Activated CD8-positive, alpha-beta T cell treated with anti-CD3 and anti-CD28 coated beads, Interleukin-2, amount 10 ng/mL, durations not matched to agents 7 days and 5 days (primary cell): ENCODE measurements at regions not wholly inside any gene's neighbourhood (a gene's known extent, or its start where the extent isn't known, plus 50 kb on each side); places are given as distances from the start of the nearest gene placed in this dataset.

ENCODE experiments used
- ATAC-seq: fragments of 150-1000 bp; cut with Tn5 transposase; one replicate; pipeline ENCODE4 v1.10.0; 2021; ENCODE audit warnings: moderate library complexity
- CTCF ChIA-PET: fragments of 350-600 bp; sonication (Branson Sonifier 250); formaldehyde crosslinking; loops from one replicate; lab custom pipeline; 2021; ENCODE audit warnings: antibody characterized with exemption; lab: Charles Lee
- POLR2A ChIA-PET: fragments of 350-600 bp; sonication (Branson Sonifier 250); formaldehyde crosslinking; loops from one replicate; lab custom pipeline; 2021; ENCODE audit warnings: antibody characterized with exemption; lab: Charles Lee
- DNase-seq: peaks from one replicate; pipeline ENCODE4 v3.0.0-alpha.2; 2020
- H3K27ac Mint-ChIP-seq: one replicate; pipeline ENCODE4 v1.8.0; 2021; ENCODE audit warnings: mild to moderate bottlenecking, mixed read lengths
- H3K27me3 Mint-ChIP-seq: one replicate; pipeline ENCODE4 v1.8.0; 2021; ENCODE audit warnings: low read depth, mixed read lengths
- H3K36me3 Mint-ChIP-seq: one replicate; pipeline ENCODE4 v1.8.0; 2021; ENCODE audit warnings: low read depth, mixed read lengths
- H3K4me1 Mint-ChIP-seq: one replicate; pipeline ENCODE4 v1.8.0; 2021; ENCODE audit warnings: low read depth, mixed read lengths
- H3K4me3 Mint-ChIP-seq: one replicate; pipeline ENCODE4 v1.8.0; 2021; ENCODE audit warnings: mild to moderate bottlenecking, mixed read lengths
- H3K9me3 Mint-ChIP-seq: one replicate; pipeline ENCODE4 v1.8.0; 2022; ENCODE audit warnings: mixed read lengths; ENCODE audit not compliant: insufficient read depth

DNA sequence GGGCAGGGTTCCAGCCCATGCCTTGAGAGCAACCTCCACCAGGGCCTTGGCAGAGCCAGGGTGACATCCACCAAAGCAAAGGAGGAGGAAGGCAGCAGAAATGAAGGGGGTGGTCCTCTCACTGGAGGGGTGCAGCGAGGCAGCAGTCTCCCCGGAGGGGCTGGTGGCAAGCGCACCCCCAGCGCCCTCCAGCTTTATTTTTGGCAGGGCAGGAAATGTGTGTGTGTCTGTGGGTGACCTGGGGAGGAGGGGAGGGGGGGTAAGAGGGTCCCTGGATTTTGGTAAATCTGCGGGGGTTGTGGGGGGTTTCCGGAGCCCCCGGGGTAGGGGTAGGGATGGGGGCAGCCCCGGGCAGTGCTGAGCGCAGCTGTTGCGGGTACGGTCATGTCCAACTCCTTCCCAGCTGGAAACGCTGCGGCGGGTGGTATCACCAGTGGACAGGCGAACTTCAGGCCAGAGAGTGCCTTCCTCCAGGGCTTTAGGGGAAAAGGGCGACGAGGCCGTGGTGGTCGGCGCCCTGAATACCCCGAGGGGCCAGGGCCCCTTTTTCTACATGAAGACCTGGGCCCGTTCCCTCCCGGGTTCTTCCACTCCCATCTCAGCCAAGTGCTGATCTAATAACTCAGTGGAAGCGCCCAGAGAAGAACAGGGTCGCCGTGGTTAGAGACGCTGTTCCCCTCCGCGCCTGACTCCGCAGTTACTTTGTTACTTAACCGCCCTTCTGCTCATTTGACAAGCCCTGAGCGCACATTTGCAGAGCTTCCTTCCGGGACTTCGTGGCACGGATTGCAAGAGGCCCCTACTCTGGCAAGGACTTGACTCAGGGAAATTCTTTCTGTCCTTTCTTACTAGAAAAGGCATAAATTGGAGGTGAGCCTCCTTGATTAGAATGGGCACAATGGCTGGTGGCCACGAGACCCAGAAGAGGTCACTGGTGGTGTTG is 55.2 kb downstream of the FOS start:
- peak; percentile 95 for ATAC-seq
- peak overlapping the region; percentile 92 for H3K27ac Mint-ChIP-seq
- H3K27me3 Mint-ChIP-seq = peaks cover 8% of the 10 kb centered on the region
- peaks cover 28% of the 10 kb centered on the region for H3K4me1 Mint-ChIP-seq
- no peaks in the 10 kb centered on the region for H3K36me3 Mint-ChIP-seq
- peak; percentile 73 for DNase-seq
- CTCF ChIA-PET = interaction anchor here (0.6 to 2.1 kb wide), 9 partner anchors 9 to 320 kb away, joined by 3 to 14 read pairs (median 3); no protein-coding TSS in a partner anchor
- no peaks in the 10 kb centered on the region for H3K9me3 Mint-ChIP-seq
- peak overlapping the region; percentile 63 for H3K4me3 Mint-ChIP-seq
- POLR2A ChIA-PET = interaction anchor here (0.7 to 1.0 kb wide), 3 partner anchors 8 to 99 kb away, joined by 3 read pairs; no protein-coding TSS in a partner anchor

DNA sequence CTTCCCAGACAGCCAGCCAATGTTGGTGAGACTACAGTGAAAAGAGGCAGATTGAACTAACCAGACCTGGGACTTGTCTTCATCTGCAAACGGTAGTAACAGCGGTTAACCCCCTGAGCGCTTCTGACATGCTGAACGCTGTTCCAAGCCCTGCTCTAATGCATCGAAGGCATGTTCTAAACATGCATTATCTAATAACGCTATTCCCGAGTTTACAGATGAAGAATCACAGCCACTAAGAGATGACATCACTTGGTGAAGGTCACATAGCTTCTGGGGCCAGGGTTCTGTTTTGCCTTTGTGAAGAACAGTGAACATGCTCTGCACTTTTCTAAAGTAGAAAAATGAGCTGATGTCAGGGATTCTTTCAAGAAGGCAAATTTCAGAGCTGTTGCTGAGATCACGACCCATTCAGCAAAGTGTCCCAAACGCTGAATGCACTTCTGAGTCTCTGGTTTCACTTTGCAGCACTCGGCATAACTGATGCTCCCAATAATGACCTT is 56.0 kb downstream of the FOS start:
- H3K9me3 Mint-ChIP-seq = no peaks in the 10 kb centered on the region
- peak overlapping the region; percentile 63 for H3K4me3 Mint-ChIP-seq
- peaks cover 28% of the 10 kb centered on the region for H3K4me1 Mint-ChIP-seq
- peak; percentile 66 for ATAC-seq
- peak overlapping the region; percentile 92 for H3K27ac Mint-ChIP-seq
- H3K27me3 Mint-ChIP-seq = peaks cover 5% of the 10 kb centered on the region
- H3K36me3 Mint-ChIP-seq = no peaks in the 10 kb centered on the region
- CTCF ChIA-PET = interaction anchor here (1.0 to 2.1 kb wide), 7 partner anchors 8 to 320 kb away, joined by 3 to 14 read pairs (median 5); no protein-coding TSS in a partner anchor
- POLR2A ChIA-PET = interaction anchor here (0.7 to 1.0 kb wide), 2 partner anchors 8 to 16 kb away, joined by 3 read pairs; no protein-coding TSS in a partner anchor
- no peak for DNase-seq

DNA sequence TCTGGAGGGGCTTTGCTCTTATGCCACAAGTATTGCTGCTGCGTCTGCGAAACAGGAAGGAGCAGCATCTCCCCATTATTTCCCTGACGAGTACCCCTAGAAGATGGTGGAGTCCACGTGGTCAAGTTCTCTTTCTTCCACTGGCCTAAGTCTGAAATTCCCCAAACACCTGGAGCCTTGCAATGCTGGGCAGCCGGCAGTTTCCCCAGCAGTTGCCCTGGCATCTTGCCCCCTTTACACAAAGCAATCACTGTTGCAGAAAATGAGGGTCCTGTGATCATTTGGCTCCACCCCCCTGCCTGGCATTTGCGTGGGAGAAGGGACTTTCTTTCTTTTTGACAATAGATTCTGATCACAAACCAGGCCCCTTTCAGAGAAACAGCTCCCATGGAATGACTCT is 56.9 kb downstream of the FOS start:
- Mint-ChIP-seq H3K27ac (no peak overlapping the region), H3K9me3 (no peaks in the 10 kb centered on the region), H3K4me3 (no peak overlapping the region), H3K27me3 (peaks cover 5% of the 10 kb centered on the region), H3K4me1 (peaks cover 28% of the 10 kb centered on the region), H3K36me3 (no peaks in the 10 kb centered on the region)
- POLR2A ChIA-PET = no interaction called here
- CTCF ChIA-PET = interaction anchor here (1.0 to 1.7 kb wide), 3 partner anchors 153 to 319 kb away, joined by 3 to 8 read pairs (median 5); no protein-coding TSS in a partner anchor
- DNase-seq (no peak), ATAC-seq (no peak)

DNA sequence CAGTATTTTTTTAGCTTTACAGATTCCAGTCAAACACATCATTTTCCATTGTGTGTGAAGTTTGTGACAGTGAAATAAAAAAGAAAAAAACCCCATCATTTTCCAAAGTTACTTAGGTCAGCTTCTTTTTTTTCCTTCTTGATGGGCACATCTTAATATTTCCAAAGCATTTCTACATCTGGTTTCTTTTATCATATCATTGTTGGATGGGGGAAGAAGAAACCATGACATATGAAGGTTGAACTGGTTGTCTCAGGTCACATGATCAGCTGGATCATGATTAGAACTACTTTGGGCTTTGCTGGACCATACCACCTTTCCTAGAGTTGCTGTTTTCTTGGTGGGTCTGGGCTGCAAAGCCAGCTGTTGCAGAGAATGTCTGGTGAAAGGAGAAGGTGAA is 59.8 kb downstream of the FOS start:
- ChIA-PET POLR2A (no interaction called here), CTCF (no interaction called here)
- DNase-seq (no peak), ATAC-seq (no peak)
- Mint-ChIP-seq H3K27me3 (peaks cover 5% of the 10 kb centered on the region), H3K9me3 (no peaks in the 10 kb centered on the region), H3K4me3 (no peak overlapping the region), H3K27ac (no peak overlapping the region), H3K36me3 (no peaks in the 10 kb centered on the region), H3K4me1 (peaks cover 20% of the 10 kb centered on the region)

DNA sequence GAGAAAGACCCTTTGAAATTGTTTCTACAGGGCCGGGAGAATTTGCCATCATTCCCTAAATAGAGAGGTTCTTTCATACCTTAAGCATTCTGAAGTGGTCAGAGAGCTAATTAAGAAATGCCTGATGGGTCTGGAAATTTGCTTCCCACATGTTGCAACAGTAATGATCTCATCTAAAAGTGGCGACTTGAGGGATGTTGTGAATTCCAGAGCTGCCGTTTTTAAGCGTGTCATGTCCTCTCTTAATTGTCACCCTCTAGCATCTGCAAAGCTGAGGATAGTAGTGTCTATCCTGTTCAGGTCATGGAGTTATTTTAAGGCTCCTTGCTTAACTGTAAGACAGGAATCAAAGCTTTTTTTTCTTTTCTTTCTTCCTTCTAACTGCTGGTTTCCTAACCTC is 60.4 kb downstream of the FOS start:
- ChIA-PET POLR2A (no interaction called here), CTCF (no interaction called here)
- ATAC-seq = no peak

DNA sequence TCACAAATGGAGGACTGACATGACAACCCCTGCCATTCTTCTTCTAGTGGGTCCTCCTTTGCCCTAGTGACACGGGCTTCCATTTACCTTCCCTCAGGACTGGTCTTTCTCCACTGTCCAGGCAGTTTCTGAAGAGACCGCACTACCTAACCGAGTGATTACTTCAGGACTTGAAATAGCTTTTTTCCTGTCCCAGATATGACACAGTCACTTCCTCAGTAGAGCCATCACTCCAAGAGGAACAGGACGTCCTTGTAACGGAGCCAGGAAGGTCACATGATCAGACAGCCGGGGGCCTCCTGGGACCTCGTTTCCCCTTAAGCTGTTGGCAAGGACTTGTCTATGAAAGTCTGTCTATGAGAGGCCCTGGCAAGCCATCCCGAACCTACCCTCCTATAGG is 62.3 kb downstream of the FOS start:
- no peak overlapping the region for H3K4me3 Mint-ChIP-seq
- peaks cover 5% of the 10 kb centered on the region for H3K27me3 Mint-ChIP-seq
- H3K9me3 Mint-ChIP-seq = no peaks in the 10 kb centered on the region
- ATAC-seq (no peak), DNase-seq (no peak)
- H3K4me1 Mint-ChIP-seq = no peaks in the 10 kb centered on the region
- ChIA-PET CTCF (no interaction called here), POLR2A (no interaction called here)
- H3K36me3 Mint-ChIP-seq = no peaks in the 10 kb centered on the region
- H3K27ac Mint-ChIP-seq = no peak overlapping the region

More for the DNA sequence above, 60.4 kb downstream of the FOS start:
- Mint-ChIP-seq H3K4me3 (no peak overlapping the region), H3K36me3 (no peaks in the 10 kb centered on the region), H3K4me1 (peaks cover 13% of the 10 kb centered on the region), H3K9me3 (no peaks in the 10 kb centered on the region), H3K27me3 (peaks cover 5% of the 10 kb centered on the region), H3K27ac (no peak overlapping the region)
- no peak for DNase-seq

DNA sequence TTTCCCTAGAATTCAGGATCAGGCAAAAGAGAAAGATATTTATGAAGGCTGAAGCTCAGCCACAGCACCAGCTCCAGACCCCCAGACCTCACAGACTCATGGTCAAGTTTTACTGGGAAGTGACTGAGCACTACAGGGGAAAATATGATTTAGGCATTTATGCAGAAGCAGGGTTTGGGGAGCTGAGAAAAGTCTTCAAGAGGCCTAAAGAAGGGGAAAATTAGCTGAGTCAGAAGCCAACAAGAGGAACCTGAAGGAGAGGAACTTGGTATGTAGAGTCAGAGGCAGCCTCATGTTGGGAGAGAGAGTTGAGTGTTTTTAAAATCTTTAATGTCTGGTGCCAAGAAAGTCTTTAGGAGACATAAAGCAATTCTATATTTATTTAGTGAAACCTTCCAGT is 63.0 kb downstream of the FOS start:
- H3K9me3 Mint-ChIP-seq = no peaks in the 10 kb centered on the region
- peaks cover 5% of the 10 kb centered on the region for H3K27me3 Mint-ChIP-seq
- DNase-seq (no peak), ATAC-seq (no peak)
- no peak overlapping the region for H3K27ac Mint-ChIP-seq
- ChIA-PET CTCF (no interaction called here), POLR2A (no interaction called here)
- no peaks in the 10 kb centered on the region for H3K36me3 Mint-ChIP-seq
- no peaks in the 10 kb centered on the region for H3K4me1 Mint-ChIP-seq
- H3K4me3 Mint-ChIP-seq = no peak overlapping the region

DNA sequence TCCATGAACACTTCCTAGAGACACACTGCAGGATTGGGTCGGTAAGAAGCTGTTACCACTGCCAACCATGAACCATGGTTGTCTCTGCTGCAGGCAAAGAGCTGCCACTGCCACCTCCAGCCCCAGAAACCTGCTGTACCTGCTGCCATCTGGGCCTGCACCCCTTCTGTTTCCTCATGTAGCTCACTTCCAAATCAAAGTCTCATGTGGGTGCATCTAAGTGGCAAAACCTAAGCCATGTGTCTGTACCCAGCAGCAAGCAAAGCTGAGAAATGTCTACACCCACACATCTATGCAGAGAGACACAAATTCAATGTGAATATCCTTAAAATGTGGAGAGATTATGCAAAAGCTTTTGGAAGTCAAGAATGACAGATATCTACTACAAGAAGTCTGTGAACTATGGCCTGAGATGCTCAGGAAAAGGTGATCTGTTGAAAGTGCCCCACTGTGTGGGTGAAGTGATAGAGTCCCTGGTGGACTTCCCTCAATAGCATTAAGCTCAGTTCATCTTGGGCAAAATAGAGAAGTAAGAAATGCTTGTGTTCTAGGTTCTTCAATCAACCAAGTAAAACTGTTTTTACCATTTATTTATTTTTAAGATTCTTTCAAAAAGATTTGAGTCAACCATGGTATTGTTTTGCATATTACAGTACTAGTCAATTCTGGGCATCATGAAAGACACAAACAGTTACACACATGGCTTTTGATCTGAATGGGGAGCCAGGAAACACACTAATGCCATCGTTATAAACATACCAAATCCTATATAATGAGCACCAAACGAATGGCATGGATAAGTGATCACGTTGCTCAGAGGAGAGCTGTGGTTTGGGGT is 64.4 kb downstream of the FOS start:
- ChIA-PET CTCF (interaction anchor here (0.7 to 1.7 kb wide), 7 partner anchors 8 to 218 kb away, joined by 3 to 7 read pairs (median 3); no protein-coding TSS in a partner anchor), POLR2A (interaction anchor here (0.6 to 1.0 kb wide), 2 partner anchors 9 to 49 kb away, joined by 3 read pairs; no protein-coding TSS in a partner anchor)
- no peak for ATAC-seq
- no peaks in the 10 kb centered on the region for H3K4me1 Mint-ChIP-seq
- DNase-seq = no peak
- H3K9me3 Mint-ChIP-seq = no peaks in the 10 kb centered on the region
- no peak overlapping the region for H3K4me3 Mint-ChIP-seq
- H3K36me3 Mint-ChIP-seq = no peaks in the 10 kb centered on the region
- H3K27me3 Mint-ChIP-seq = peaks cover 5% of the 10 kb centered on the region
- H3K27ac Mint-ChIP-seq = no peak overlapping the region

DNA sequence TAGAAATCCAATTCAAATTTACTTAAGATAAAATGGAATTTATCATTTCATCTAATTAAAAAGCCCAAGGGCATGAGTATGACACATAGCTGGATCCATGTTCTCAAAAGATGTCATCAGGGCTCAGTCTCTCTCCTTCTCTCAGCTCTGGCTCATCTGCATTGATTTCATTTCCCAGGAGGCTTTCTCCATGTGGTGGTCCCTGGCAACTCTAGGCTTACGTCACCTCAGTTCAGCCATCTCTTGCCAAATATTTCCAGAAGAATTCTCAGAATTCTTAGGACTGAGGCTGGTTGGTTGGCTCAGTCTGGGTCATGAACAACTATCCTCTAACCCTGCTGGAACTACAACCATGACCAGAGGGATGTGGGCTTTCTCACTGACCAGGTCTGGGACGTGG is 65.3 kb downstream of the FOS start:
- peaks cover under 1% of the 10 kb centered on the region for H3K27me3 Mint-ChIP-seq
- ATAC-seq = no peak

DNA sequence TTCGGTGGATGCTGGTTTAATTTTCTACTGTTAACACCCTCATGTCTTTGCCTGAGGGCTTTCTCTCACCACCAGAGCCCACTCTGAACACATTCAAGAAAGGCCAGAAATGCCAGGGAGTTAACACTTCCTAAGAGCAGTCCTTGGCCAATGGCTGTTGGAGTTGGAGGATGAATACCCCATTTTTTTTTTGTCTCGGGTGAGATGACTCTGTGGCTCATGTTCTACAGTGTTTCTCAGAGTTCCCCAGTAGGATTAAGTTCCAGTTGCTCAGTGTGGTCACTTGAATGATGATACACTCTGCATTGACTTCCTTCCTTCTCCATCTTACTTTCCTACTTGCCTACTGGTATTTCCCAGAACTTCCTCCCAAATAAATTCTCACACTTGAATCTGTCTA is 65.8 kb downstream of the FOS start:
- Mint-ChIP-seq H3K27ac (no peak overlapping the region), H3K27me3 (no peaks in the 10 kb centered on the region), H3K4me3 (no peak overlapping the region), H3K36me3 (no peaks in the 10 kb centered on the region), H3K4me1 (no peaks in the 10 kb centered on the region), H3K9me3 (no peaks in the 10 kb centered on the region)
- DNase-seq = no peak
- ChIA-PET POLR2A (no interaction called here), CTCF (no interaction called here)
- no peak for ATAC-seq

More for the DNA sequence above, 65.3 kb downstream of the FOS start:
- Mint-ChIP-seq H3K4me1 (no peaks in the 10 kb centered on the region), H3K36me3 (no peaks in the 10 kb centered on the region), H3K9me3 (no peaks in the 10 kb centered on the region), H3K27ac (no peak overlapping the region), H3K4me3 (no peak overlapping the region)
- POLR2A ChIA-PET = no interaction called here
- CTCF ChIA-PET = interaction anchor here (1.3 to 1.7 kb wide), 2 partner anchors 9 to 144 kb away, joined by 3 to 7 read pairs; no protein-coding TSS in a partner anchor
- no peak for DNase-seq

DNA sequence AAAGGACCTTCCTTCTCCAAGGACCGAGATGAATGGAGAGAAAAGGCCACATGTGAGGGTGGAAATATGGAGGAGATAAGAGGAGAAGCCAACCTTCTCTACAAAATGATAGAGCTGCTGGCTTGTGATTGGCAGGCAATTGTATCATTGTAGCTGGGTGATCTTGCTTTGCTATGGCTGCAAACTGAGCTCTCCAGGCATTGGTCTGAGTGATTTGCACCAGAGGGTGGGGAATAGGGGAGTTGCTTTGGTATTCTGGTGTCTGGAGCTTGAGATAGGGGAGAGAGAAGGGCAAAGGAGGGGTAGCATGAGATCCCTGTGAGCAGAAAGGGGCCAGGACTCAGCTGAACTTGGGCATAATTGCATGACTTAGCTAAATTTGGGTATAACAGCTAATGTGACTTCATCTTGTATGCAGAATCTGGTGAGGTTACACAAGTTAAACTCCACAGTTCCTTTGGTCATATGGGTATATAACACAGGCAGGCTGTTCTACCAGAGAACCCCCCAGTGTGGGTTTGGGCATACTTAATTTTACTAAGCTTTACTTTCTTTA is 72.0 kb downstream of the FOS start:
- CTCF ChIA-PET = interaction anchor here (0.9 to 1.5 kb wide), 6 partner anchors 8 to 207 kb away, joined by 3 to 5 read pairs (median 3); no protein-coding TSS in a partner anchor
- POLR2A ChIA-PET = interaction anchor here (0.5 to 0.6 kb wide), 3 partner anchors 16 to 347 kb away, joined by 3 read pairs; no protein-coding TSS in a partner anchor

More for the DNA sequence above, 72.0 kb downstream of the FOS start:
- H3K27ac Mint-ChIP-seq = no peak overlapping the region
- H3K27me3 Mint-ChIP-seq = no peaks in the 10 kb centered on the region
- no peak overlapping the region for H3K4me3 Mint-ChIP-seq
- no peaks in the 10 kb centered on the region for H3K4me1 Mint-ChIP-seq
- no peaks in the 10 kb centered on the region for H3K36me3 Mint-ChIP-seq
- DNase-seq = no peak
- ATAC-seq = no peak
- H3K9me3 Mint-ChIP-seq = no peaks in the 10 kb centered on the region
